ENCODE measurements at regions not wholly inside any gene's neighbourhood (a gene's known extent, or its start where the extent isn't known, plus 50 kb on each side); places are given as distances from the start of the nearest gene placed in this dataset.
"Not testable (repeated sequence)": the region's sequence is repeated elsewhere in the genome, so short reads cannot be mapped to it uniquely, and the experiment has no call there.

GRCh38 chr17:20930081-20930760, 112.6 kb downstream of the USP22 start:
- Histone ChIP-seq H2AFZ (ENCODE audit: low read length) (no peak overlapping the region), H3F3A (ENCODE audit: low read depth) (no peaks in the 10 kb centered on the region), H3K4me3 (ENCODE audit: low read length, poor library complexity, severe bottlenecking) (no peak overlapping the region), H4K20me1 (ENCODE audit: insufficient read depth, low read length, poor library complexity, severe bottlenecking) (no peaks in the 10 kb centered on the region), H3K4me1 (ENCODE audit: insufficient read depth, low read length, poor library complexity, severe bottlenecking) (no peaks in the 10 kb centered on the region), H3K4me2 (ENCODE audit: low read depth, low read length, poor library complexity, severe bottlenecking) (no peak overlapping the region), H3K36me3 (ENCODE audit: insufficient read depth, low read length) (no peaks in the 10 kb centered on the region), H3K79me2 (ENCODE audit: insufficient read depth, low read length) (no peaks in the 10 kb centered on the region), H3K9ac (ENCODE audit: low read depth, low read length, poor library complexity, severe bottlenecking) (no peak overlapping the region), H3K27me3 (ENCODE audit: insufficient read depth, low read length, poor library complexity, severe bottlenecking) (no peaks in the 10 kb centered on the region), H3K9me2 (replicated peaks; ENCODE audit: low read depth, low read length) (no peaks in the 10 kb centered on the region), H3K9me3 (ENCODE audit: insufficient read depth, low read depth, low read length) (no peaks in the 10 kb centered on the region)
- TF ChIP-seq EZH2phosphoT487 (IDR thresholded peaks at IDR 0.05; ENCODE audit: borderline replicate concordance) (no peak), CTCF (conservative IDR thresholded peaks at IDR 0.05; ENCODE audit: low read length) (no peak)

DNA sequence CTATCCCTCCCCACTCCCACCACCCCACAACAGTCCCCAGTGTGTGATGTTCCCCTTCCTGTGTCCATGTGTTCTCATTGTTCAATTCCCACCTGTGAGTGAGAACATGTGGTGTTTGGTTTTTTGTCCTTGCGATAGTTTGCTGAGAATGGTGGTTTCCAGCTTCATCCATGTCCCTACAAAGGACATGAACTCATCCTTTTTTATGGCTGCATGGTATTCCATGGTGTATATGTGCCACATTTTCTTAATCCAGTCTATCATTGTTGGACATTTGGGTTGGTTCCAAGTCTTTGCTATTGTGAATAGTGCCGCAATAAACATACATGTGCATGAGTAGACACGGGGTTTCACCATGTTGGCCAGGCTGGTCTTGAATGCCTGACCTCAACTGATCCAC, 109.8 kb downstream of the USP22 start:
- H4K20me1 ChIP-seq (ENCODE audit: insufficient read depth, low read length, poor library complexity, severe bottlenecking); H3K36me3 ChIP-seq (ENCODE audit: insufficient read depth, low read length); H3K9me3 ChIP-seq (ENCODE audit: insufficient read depth, low read depth, low read length); H3K27me3 ChIP-seq (ENCODE audit: insufficient read depth, low read length, poor library complexity, severe bottlenecking); H3K79me2 ChIP-seq (ENCODE audit: insufficient read depth, low read length); H3K9ac ChIP-seq (ENCODE audit: low read depth, low read length, poor library complexity, severe bottlenecking); H3K4me1 ChIP-seq (ENCODE audit: insufficient read depth, low read length, poor library complexity, severe bottlenecking); H3F3A ChIP-seq (ENCODE audit: low read depth); H3K9me2 ChIP-seq (replicated peaks; ENCODE audit: low read depth, low read length); H2AFZ ChIP-seq (ENCODE audit: low read length); H3K4me3 ChIP-seq (ENCODE audit: low read length, poor library complexity, severe bottlenecking); H3K4me2 ChIP-seq (ENCODE audit: low read depth, low read length, poor library complexity, severe bottlenecking): not testable (repeated sequence)

DNA sequence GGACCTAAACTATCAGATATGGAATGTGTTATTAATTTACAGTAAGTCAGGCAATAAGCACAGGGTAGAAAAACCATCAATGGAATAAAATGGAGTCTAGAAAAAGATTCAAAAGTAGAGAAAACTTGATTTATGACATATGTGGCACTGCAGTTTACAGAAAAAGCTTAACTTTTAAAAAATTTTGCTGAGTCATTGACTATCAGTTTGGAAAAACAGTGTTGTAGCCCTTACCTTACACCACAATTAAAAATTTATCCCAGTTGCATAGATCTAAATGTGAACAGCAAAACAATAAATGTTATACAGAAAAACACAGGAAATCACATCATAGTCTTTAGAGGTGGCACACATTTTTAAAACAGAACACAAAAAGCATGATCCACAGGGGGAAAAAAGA, 108.5 kb downstream of the USP22 start:
- no peak overlapping the region for H2AFZ ChIP-seq (ENCODE audit: low read length)
- H3K9me2 ChIP-seq (replicated peaks; ENCODE audit: low read depth, low read length), result no peaks in the 10 kb centered on the region
- H3K27me3 ChIP-seq (ENCODE audit: insufficient read depth, low read length, poor library complexity, severe bottlenecking), result no peaks in the 10 kb centered on the region
- H4K20me1 ChIP-seq (ENCODE audit: insufficient read depth, low read length, poor library complexity, severe bottlenecking), result no peaks in the 10 kb centered on the region
- H3K9me3 ChIP-seq (ENCODE audit: insufficient read depth, low read depth, low read length), result no peaks in the 10 kb centered on the region
- no peaks in the 10 kb centered on the region for H3K36me3 ChIP-seq (ENCODE audit: insufficient read depth, low read length)
- H3K9ac ChIP-seq (ENCODE audit: low read depth, low read length, poor library complexity, severe bottlenecking), result no peak overlapping the region
- no peak overlapping the region for H3K4me3 ChIP-seq (ENCODE audit: low read length, poor library complexity, severe bottlenecking)
- H3F3A ChIP-seq (ENCODE audit: low read depth), result no peaks in the 10 kb centered on the region
- no peaks in the 10 kb centered on the region for H3K79me2 ChIP-seq (ENCODE audit: insufficient read depth, low read length)
- H3K4me2 ChIP-seq (ENCODE audit: low read depth, low read length, poor library complexity, severe bottlenecking), result no peak overlapping the region
- H3K4me1 ChIP-seq (ENCODE audit: insufficient read depth, low read length, poor library complexity, severe bottlenecking), result no peaks in the 10 kb centered on the region
- TF ChIP-seq EZH2phosphoT487 (IDR thresholded peaks at IDR 0.05; ENCODE audit: borderline replicate concordance) (no peak), CTCF (conservative IDR thresholded peaks at IDR 0.05; ENCODE audit: low read length) (no peak)

DNA sequence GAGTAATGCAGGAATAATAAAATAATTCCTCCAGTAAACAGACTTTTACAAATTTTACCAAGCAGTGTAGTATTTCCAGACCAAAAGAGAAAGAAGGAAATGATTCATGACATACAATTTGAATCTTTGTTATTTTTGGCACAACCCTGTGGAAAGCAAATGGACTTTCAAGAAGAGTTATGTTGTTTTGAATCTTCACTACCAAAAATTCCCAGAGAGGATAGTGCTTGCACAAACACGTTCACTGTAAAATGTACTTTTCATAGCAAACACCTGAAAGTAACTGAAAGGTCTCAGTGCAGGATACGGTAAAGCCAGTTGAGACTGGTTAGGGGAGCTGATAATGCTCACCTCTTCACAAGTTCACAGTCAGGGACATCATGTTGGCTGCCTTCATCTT, 107.1 kb downstream of the USP22 start:
- Histone ChIP-seq H3K36me3 (ENCODE audit: insufficient read depth, low read length) (no peaks in the 10 kb centered on the region), H3K27me3 (ENCODE audit: insufficient read depth, low read length, poor library complexity, severe bottlenecking) (no peaks in the 10 kb centered on the region), H3F3A (ENCODE audit: low read depth) (no peaks in the 10 kb centered on the region), H3K9me2 (replicated peaks; ENCODE audit: low read depth, low read length) (no peaks in the 10 kb centered on the region), H4K20me1 (ENCODE audit: insufficient read depth, low read length, poor library complexity, severe bottlenecking) (no peaks in the 10 kb centered on the region), H3K4me3 (ENCODE audit: low read length, poor library complexity, severe bottlenecking) (no peak overlapping the region), H3K4me1 (ENCODE audit: insufficient read depth, low read length, poor library complexity, severe bottlenecking) (no peaks in the 10 kb centered on the region), H3K9ac (ENCODE audit: low read depth, low read length, poor library complexity, severe bottlenecking) (no peak overlapping the region), H3K79me2 (ENCODE audit: insufficient read depth, low read length) (no peaks in the 10 kb centered on the region), H3K9me3 (ENCODE audit: insufficient read depth, low read depth, low read length) (no peaks in the 10 kb centered on the region), H3K4me2 (ENCODE audit: low read depth, low read length, poor library complexity, severe bottlenecking) (no peak overlapping the region), H2AFZ (ENCODE audit: low read length) (no peak overlapping the region)
- no peak for TF ChIP-seq EZH2phosphoT487 (IDR thresholded peaks at IDR 0.05; ENCODE audit: borderline replicate concordance)
- TF ChIP-seq CTCF (conservative IDR thresholded peaks at IDR 0.05; ENCODE audit: low read length), result no peak

All from Loucy (cell line).